HepG2 (cell line): ENCODE measurements at regions not wholly inside any gene's neighbourhood (a gene's known extent, or its start where the extent isn't known, plus 50 kb on each side); places are given as distances from the start of the nearest gene placed in this dataset.

Experiments used
- GATA4 ChIP-seq: sonication (generic); IDR thresholded peaks from 2 replicates; pipeline ENCODE4 v1.6.1; 2016; ENCODE audit warnings: antibody characterized with exemption, low read depth, borderline replicate concordance
- HNRNPUL1 ChIP-seq: fragments of 200-400 bp; formaldehyde crosslinking; IDR thresholded peaks from 2 replicates; pipeline ENCODE4 v1.6.1; 2017; ENCODE audit warnings: low read depth, mild to moderate bottlenecking, low read length, moderate library complexity
- HOXA5 ChIP-seq: sonication (generic); formaldehyde crosslinking; IDR thresholded peaks from 2 replicates; pipeline ENCODE4 v1.4.0; 2020; ENCODE audit warnings: missing genetic modification reagents
- JARID2 ChIP-seq: sonication (generic); formaldehyde crosslinking; IDR thresholded peaks from 2 replicates; pipeline ENCODE4 v1.8.1; 2023; ENCODE audit warnings: missing genetic modification reagents, inconsistent platforms; ENCODE audit not compliant: insufficient replicate concordance
- KDM1A ChIP-seq: IDR thresholded peaks from 2 replicates; pipeline ENCODE4 v1.6.1; 2016; ENCODE audit warnings: missing compliant biosample characterization
- NR2F1 ChIP-seq, 2 experiments: fragments of 450-650 bp in 1 of 2; formaldehyde crosslinking in 1 of 2; IDR thresholded peaks; 2 replicates each; pipeline versions ENCODE4 v1.5.0 to v1.6.1; 2016 to 2020; ENCODE audit warnings: mild to moderate bottlenecking in 1 of 2, missing compliant biosample characterization in 1 of 2, missing genetic modification reagents in 1 of 2, moderate library complexity in 1 of 2
- SKI ChIP-seq: fragments of 450-650 bp; IDR thresholded peaks from one replicate; pipeline ENCODE4 v1.6.1; 2018; ENCODE audit warnings: mild to moderate bottlenecking; ENCODE audit not compliant: partially characterized antibody
- TOPORS ChIP-seq: sonication (generic); formaldehyde crosslinking; IDR thresholded peaks from 2 replicates; pipeline ENCODE4 v1.8.0; 2023; ENCODE audit warnings: mild to moderate bottlenecking, missing genetic modification reagents
- YY1 ChIP-seq: IDR thresholded peaks from 2 replicates; pipeline ENCODE4 v1.6.1; 2011; ENCODE audit warnings: low read length, low read depth, moderate library complexity, mild to moderate bottlenecking; ENCODE audit not compliant: insufficient read depth, insufficient replicate concordance
- ZMYM4 ChIP-seq: sonication (generic); formaldehyde crosslinking; IDR thresholded peaks from 2 replicates; pipeline ENCODE4 v1.8.1; 2023; ENCODE audit warnings: mild to moderate bottlenecking, missing genetic modification reagents
- ZNF121 ChIP-seq: sonication (generic); formaldehyde crosslinking; IDR thresholded peaks from 2 replicates; pipeline ENCODE4 v1.5.0; 2020; ENCODE audit warnings: mild to moderate bottlenecking, missing genetic modification reagents
- ZNF292 ChIP-seq: sonication (generic); formaldehyde crosslinking; IDR thresholded peaks from 2 replicates; pipeline ENCODE4 v1.8.1; 2022; ENCODE audit warnings: mild to moderate bottlenecking, low read depth, missing genetic modification reagents, borderline replicate concordance
- ZNF563 ChIP-seq: sonication (generic); formaldehyde crosslinking; IDR thresholded peaks from 2 replicates; pipeline ENCODE4 v1.8.0; 2022; ENCODE audit warnings: mild to moderate bottlenecking, moderate library complexity, missing genetic modification reagents
- ZNF768 ChIP-seq: sonication (generic); formaldehyde crosslinking; IDR thresholded peaks from 2 replicates; pipeline ENCODE4 v1.4.0; 2020; ENCODE audit warnings: missing genetic modification reagents
- ZNF841 ChIP-seq: sonication (generic); formaldehyde crosslinking; IDR thresholded peaks from 2 replicates; pipeline ENCODE4 v1.8.1; 2023; ENCODE audit warnings: missing genetic modification reagents, borderline replicate concordance
- TF ChIP-seq, protein P1 (sequence below): sonication (generic); formaldehyde crosslinking; IDR thresholded peaks from 2 replicates; pipeline ENCODE4 v1.4.0; 2020; ENCODE audit warnings: mild to moderate bottlenecking, missing genetic modification reagents, borderline replicate concordance
- TF ChIP-seq, protein P2 (sequence below), 2 experiments: sonication (generic) in 1 of 2; formaldehyde crosslinking in 1 of 2; IDR thresholded peaks; 2 replicates each; pipeline versions ENCODE4 v1.5.1 to v1.6.1; 2011 to 2020; ENCODE audit warnings: borderline replicate concordance in 1 of 2, low read depth in 1 of 2, low read length in 1 of 2, mild to moderate bottlenecking in 1 of 2, missing genetic modification reagents in 1 of 2, moderate library complexity in 1 of 2
- TF ChIP-seq, protein P3 (sequence below): sonication (generic); formaldehyde crosslinking; IDR thresholded peaks from 2 replicates; pipeline ENCODE4 v1.5.0; 2020; ENCODE audit warnings: mild to moderate bottlenecking, missing genetic modification reagents

DNA sequence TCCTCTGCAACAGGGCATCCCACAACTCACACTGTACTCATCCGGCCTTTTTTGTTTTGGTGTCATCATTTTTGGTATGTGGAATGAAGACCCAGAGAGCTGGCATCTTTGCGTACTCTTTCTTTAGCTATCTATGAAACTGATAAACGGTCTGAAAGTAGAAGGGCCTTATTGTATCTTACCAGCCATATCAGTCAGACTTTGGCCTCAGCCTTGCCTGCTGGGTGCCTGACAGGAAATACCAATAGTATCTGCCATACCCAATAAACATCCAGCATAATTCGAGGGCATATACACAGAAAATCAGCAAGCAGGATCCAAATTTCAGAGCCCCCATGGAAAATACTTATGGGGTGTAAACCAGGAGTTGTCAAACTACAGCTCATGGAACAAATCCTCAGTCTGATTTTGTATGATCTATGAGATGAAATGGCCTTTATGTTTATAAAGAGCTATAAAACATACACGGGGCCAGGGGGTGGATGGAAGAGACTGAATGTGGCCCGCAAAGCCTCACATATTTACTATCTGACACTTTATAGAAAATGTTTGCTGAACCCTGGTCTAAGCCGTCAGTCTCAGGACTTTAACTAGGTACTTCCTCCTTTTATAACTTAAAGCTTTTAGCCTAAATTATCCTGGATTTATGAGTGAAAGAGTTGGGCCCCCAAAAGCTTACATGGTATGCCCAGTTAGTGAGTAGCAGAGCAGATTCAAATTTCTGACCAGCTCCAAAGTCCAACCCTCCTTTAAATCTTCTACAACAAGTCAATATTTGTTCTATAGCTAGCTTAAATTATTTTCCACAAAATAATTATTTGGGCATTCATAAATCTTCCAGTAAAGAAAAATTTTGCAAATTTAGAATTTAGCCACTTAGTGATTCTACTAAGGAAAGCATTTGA, 308.0 kb upstream of the PUM3 start (continued):
- TF ChIP-seq, protein P1, sequence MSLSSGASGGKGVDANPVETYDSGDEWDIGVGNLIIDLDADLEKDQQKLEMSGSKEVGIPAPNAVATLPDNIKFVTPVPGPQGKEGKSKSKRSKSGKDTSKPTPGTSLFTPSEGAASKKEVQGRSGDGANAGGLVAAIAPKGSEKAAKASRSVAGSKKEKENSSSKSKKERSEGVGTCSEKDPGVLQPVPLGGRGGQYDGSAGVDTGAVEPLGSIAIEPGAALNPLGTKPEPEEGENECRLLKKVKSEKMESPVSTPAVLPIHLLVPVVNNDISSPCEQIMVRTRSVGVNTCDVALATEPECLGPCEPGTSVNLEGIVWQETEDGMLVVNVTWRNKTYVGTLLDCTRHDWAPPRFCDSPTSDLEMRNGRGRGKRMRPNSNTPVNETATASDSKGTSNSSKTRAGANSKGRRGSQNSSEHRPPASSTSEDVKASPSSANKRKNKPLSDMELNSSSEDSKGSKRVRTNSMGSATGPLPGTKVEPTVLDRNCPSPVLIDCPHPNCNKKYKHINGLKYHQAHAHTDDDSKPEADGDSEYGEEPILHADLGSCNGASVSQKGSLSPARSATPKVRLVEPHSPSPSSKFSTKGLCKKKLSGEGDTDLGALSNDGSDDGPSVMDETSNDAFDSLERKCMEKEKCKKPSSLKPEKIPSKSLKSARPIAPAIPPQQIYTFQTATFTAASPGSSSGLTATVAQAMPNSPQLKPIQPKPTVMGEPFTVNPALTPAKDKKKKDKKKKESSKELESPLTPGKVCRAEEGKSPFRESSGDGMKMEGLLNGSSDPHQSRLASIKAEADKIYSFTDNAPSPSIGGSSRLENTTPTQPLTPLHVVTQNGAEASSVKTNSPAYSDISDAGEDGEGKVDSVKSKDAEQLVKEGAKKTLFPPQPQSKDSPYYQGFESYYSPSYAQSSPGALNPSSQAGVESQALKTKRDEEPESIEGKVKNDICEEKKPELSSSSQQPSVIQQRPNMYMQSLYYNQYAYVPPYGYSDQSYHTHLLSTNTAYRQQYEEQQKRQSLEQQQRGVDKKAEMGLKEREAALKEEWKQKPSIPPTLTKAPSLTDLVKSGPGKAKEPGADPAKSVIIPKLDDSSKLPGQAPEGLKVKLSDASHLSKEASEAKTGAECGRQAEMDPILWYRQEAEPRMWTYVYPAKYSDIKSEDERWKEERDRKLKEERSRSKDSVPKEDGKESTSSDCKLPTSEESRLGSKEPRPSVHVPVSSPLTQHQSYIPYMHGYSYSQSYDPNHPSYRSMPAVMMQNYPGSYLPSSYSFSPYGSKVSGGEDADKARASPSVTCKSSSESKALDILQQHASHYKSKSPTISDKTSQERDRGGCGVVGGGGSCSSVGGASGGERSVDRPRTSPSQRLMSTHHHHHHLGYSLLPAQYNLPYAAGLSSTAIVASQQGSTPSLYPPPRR (CRISPR knock-in tag), result 0 out of 2 replicates have a peak, but pooled peaks have one; percentile 17
- TF ChIP-seq ZMYM4 (CRISPR knock-in tag) (peak; percentile 35; the same call in 1 of the 2 replicates), GATA4 (peak; percentile 88; the same call in 1 of the 2 replicates), HOXA5 (CRISPR knock-in tag) (no peak), KDM1A (CRISPR knock-in tag) (no peak), JARID2 (no peak), SKI (no peak), ZNF768 (CRISPR knock-in tag) (no peak), YY1 (no peak), ZNF121 (CRISPR knock-in tag) (no peak), TOPORS (no peak), NR2F1 (CRISPR knock-in tag; IDR thresholded peaks at IDR 0.05) (no peak), ZNF292 (CRISPR knock-in tag) (peak; percentile 38; the same call in 1 of the 2 replicates), HNRNPUL1 (no peak), ZNF563 (no peak), ZNF841 (no peak)
- TF ChIP-seq, protein P2, sequence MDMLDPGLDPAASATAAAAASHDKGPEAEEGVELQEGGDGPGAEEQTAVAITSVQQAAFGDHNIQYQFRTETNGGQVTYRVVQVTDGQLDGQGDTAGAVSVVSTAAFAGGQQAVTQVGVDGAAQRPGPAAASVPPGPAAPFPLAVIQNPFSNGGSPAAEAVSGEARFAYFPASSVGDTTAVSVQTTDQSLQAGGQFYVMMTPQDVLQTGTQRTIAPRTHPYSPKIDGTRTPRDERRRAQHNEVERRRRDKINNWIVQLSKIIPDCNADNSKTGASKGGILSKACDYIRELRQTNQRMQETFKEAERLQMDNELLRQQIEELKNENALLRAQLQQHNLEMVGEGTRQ (IDR thresholded peaks at IDR 0.05; ENCODE audit: low read depth, low read length), result no peak
- TF ChIP-seq, protein P2 (CRISPR knock-in tag; IDR thresholded peaks at IDR 0.05; ENCODE audit: borderline replicate concordance), result no peak
- TF ChIP-seq, protein P3, sequence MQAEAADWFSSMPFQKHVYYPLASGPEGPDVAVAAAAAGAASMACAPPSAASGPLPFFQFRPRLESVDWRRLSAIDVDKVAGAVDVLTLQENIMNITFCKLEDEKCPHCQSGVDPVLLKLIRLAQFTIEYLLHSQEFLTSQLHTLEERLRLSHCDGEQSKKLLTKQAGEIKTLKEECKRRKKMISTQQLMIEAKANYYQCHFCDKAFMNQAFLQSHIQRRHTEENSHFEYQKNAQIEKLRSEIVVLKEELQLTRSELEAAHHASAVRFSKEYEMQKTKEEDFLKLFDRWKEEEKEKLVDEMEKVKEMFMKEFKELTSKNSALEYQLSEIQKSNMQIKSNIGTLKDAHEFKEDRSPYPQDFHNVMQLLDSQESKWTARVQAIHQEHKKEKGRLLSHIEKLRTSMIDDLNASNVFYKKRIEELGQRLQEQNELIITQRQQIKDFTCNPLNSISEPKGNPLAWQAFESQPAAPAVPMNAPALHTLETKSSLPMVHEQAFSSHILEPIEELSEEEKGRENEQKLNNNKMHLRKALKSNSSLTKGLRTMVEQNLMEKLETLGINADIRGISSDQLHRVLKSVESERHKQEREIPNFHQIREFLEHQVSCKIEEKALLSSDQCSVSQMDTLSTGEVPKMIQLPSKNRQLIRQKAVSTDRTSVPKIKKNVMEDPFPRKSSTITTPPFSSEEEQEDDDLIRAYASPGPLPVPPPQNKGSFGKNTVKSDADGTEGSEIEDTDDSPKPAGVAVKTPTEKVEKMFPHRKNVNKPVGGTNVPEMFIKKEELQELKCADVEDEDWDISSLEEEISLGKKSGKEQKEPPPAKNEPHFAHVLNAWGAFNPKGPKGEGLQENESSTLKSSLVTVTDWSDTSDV (CRISPR knock-in tag), result no peak
